ENCODE measurements at regions not wholly inside any gene's neighbourhood (a gene's known extent, or its start where the extent isn't known, plus 50 kb on each side); places are given as distances from the start of the nearest gene placed in this dataset.

- no peak overlapping the region for H3K4me3 ChIP-seq
Measured at GRCh38 chr5:110894805-110895204, 156.0 kb downstream of the SLC25A46 start.

DNA sequence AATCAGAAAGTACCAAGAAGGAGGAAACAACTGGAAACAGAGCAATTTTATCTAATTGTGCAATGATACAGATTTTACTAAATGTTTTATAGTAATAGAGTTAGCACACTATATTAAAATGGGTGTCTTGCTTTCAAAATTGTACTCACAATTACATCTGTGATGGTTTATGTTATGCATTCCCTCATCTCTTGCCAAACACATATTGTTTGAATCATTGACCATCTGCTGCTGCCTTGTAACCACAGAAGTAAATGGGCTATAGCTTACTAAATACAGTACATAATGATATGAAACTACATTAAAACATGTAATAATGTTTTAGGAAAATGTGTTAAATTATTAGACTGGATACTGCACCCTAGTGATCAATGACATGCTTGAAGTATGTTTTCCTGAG is 158.1 kb downstream of the SLC25A46 start:
- intact Hi-C loops (cut with micrococcal nuclease): no loop called here
- Histone ChIP-seq H3K4me3 (no peak overlapping the region), H3K27me3 (ENCODE audit: low read depth) (peaks cover 5% of the 10 kb centered on the region), H3K27ac (replicated peaks) (no peak overlapping the region), H3K9me3 (replicated peaks) (no peaks in the 10 kb centered on the region), H3K4me1 (no peaks in the 10 kb centered on the region), H3K36me3 (no peaks in the 10 kb centered on the region)
- no peak for TF ChIP-seq CTCF (IDR thresholded peaks at IDR 0.05; ENCODE audit: borderline replicate concordance)
- DNase-seq: no peak

More at GRCh38 chr5:110894805-110895204, 156.0 kb downstream of the SLC25A46 start:
- no peak for DNase-seq
- Histone ChIP-seq H3K4me1 (no peaks in the 10 kb centered on the region), H3K27ac (replicated peaks) (no peak overlapping the region), H3K36me3 (no peaks in the 10 kb centered on the region), H3K9me3 (replicated peaks) (peaks cover 15% of the 10 kb centered on the region), H3K27me3 (ENCODE audit: low read depth) (peaks cover 5% of the 10 kb centered on the region)
- TF ChIP-seq CTCF (IDR thresholded peaks at IDR 0.05; ENCODE audit: borderline replicate concordance): no peak
- intact Hi-C loops (cut with micrococcal nuclease): no loop called here

GRCh38 chr5:110899566-110900412 is 161.0 kb downstream of the SLC25A46 start:
- no peaks in the 10 kb centered on the region for H3K9me3 ChIP-seq (replicated peaks)
- H3K4me1 ChIP-seq: no peaks in the 10 kb centered on the region
- DNase-seq: no peak
- intact Hi-C loops (cut with micrococcal nuclease): no loop called here
- H3K27ac ChIP-seq (replicated peaks): no peak overlapping the region
- no peaks in the 10 kb centered on the region for H3K36me3 ChIP-seq
- no peak for TF ChIP-seq CTCF (IDR thresholded peaks at IDR 0.05; ENCODE audit: borderline replicate concordance)
- no peak overlapping the region for H3K4me3 ChIP-seq
- H3K27me3 ChIP-seq (ENCODE audit: low read depth): no peaks in the 10 kb centered on the region

DNA sequence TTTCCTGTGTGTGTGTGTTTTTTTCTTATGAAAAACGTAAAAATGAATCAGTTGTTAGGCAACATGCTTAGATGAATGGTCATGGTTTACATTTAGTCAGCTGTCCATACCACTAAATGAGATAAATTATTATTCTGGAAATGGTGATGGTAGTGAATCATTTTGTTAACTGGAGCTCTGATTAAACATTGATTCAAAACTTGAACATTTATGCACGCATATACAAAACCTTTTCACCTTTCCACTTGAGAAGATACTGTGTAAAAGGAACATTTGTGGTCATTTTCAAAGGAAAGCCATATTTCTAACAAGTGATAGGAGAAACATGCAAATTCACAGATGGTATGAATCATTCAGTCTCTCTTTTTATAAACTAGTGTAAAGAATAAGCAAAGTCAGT is 162.0 kb downstream of the SLC25A46 start:
- intact Hi-C loops (cut with micrococcal nuclease): no loop called here
- Histone ChIP-seq H3K4me3 (no peak overlapping the region), H3K27me3 (ENCODE audit: low read depth) (no peaks in the 10 kb centered on the region), H3K36me3 (no peaks in the 10 kb centered on the region), H3K9me3 (replicated peaks) (no peaks in the 10 kb centered on the region), H3K4me1 (no peaks in the 10 kb centered on the region), H3K27ac (replicated peaks) (no peak overlapping the region)
- no peak for TF ChIP-seq CTCF (IDR thresholded peaks at IDR 0.05; ENCODE audit: borderline replicate concordance)
- no peak for DNase-seq

DNA sequence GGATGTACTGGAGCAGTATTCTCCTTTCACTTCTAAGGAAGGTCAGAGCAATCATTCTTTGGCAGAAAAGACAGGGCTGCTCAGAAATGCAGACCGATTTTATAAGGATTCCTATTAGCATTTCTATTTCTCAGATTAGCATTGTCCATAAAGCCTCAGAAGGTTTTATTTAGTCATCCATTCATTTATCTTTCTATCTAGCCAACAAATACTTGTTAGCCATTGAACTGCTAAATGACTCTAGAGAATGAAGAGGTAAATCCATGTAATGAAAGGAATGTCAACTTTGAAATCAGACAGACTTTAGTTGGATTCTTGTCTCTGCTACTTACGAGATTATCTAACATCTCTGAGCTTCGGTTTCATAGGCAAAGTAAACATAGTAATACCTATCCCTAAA is 165.2 kb downstream of the SLC25A46 start:
- H3K9me3 ChIP-seq (replicated peaks): peaks cover 10% of the 10 kb centered on the region
- no peak for DNase-seq
- no peak overlapping the region for H3K4me3 ChIP-seq
- H3K36me3 ChIP-seq: no peaks in the 10 kb centered on the region
- H3K4me1 ChIP-seq: peaks cover under 1% of the 10 kb centered on the region
- H3K27ac ChIP-seq (replicated peaks): no peak overlapping the region
- H3K27me3 ChIP-seq (ENCODE audit: low read depth): no peaks in the 10 kb centered on the region
- intact Hi-C loops (cut with micrococcal nuclease): no loop called here
- TF ChIP-seq CTCF (IDR thresholded peaks at IDR 0.05; ENCODE audit: borderline replicate concordance): no peak

Data from left ventricle myocardium inferior (tissue), 1 donor.